ENCODE measurements at regions not wholly inside any gene's neighbourhood (a gene's known extent, or its start where the extent isn't known, plus 50 kb on each side); places are given as distances from the start of the nearest gene placed in this dataset.

DNA sequence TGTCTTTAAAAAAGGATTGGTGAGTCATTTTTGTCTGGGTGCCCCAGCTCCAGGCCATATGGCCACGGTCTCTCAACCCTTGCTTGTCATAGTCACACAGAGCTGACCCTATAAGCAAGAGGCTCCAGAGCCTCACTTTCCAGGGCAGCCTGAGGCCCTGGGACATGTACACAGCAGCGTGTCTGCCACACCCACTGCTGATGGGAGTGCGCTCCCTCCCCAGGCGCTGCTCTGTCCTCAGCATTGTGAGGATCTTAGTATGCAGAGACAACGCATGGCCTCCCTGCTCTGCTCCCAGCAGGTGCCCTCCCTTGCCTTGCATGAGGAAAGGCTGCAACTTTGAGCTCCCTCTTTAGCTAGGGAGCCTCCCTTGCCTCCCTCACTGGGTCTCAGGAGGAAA is 80.8 kb upstream of the CRHR1 start:
- Histone ChIP-seq H3K4me1 (no peaks in the 10 kb centered on the region), H3K27me3 (ENCODE audit: low read depth) (peaks cover 96% of the 10 kb centered on the region), H3K27ac (replicated peaks) (no peak overlapping the region), H3K9me3 (replicated peaks) (no peaks in the 10 kb centered on the region), H3K4me3 (no peak overlapping the region), H3K36me3 (no peaks in the 10 kb centered on the region)
- TF ChIP-seq, protein P1, sequence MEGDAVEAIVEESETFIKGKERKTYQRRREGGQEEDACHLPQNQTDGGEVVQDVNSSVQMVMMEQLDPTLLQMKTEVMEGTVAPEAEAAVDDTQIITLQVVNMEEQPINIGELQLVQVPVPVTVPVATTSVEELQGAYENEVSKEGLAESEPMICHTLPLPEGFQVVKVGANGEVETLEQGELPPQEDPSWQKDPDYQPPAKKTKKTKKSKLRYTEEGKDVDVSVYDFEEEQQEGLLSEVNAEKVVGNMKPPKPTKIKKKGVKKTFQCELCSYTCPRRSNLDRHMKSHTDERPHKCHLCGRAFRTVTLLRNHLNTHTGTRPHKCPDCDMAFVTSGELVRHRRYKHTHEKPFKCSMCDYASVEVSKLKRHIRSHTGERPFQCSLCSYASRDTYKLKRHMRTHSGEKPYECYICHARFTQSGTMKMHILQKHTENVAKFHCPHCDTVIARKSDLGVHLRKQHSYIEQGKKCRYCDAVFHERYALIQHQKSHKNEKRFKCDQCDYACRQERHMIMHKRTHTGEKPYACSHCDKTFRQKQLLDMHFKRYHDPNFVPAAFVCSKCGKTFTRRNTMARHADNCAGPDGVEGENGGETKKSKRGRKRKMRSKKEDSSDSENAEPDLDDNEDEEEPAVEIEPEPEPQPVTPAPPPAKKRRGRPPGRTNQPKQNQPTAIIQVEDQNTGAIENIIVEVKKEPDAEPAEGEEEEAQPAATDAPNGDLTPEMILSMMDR (IDR thresholded peaks at IDR 0.05; ENCODE audit: borderline replicate concordance), result no peak
- DNase-seq, result no peak
- intact Hi-C loops (cut with micrococcal nuclease), result no loop called here

DNA sequence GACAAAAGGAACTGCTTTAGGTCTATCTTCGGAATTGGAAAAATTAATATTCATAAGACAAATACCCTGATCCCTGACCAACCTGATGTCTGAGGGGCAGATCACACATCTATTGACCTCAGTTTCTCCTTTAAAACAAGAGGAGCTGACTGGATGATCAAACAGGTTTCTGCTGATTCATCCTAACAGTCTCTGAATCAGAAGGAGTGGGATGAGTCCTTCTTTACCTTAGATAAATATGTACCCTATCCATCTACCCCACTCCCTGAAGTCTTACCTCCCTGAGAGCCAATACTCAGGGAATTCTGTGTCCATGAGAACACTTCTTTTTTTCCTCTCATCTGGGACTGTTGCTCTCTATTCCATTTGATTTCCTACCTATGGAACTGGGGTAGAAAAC is 80.3 kb upstream of the CRHR1 start:
- Histone ChIP-seq H3K27ac (replicated peaks) (no peak overlapping the region), H3K9me3 (replicated peaks) (no peaks in the 10 kb centered on the region), H3K4me1 (no peaks in the 10 kb centered on the region), H3K4me3 (no peak overlapping the region), H3K27me3 (ENCODE audit: low read depth) (peaks cover 96% of the 10 kb centered on the region), H3K36me3 (no peaks in the 10 kb centered on the region)
- intact Hi-C loops (cut with micrococcal nuclease), result no loop called here
- TF ChIP-seq, protein P1 (IDR thresholded peaks at IDR 0.05; ENCODE audit: borderline replicate concordance), result no peak
- DNase-seq, result no peak

DNA sequence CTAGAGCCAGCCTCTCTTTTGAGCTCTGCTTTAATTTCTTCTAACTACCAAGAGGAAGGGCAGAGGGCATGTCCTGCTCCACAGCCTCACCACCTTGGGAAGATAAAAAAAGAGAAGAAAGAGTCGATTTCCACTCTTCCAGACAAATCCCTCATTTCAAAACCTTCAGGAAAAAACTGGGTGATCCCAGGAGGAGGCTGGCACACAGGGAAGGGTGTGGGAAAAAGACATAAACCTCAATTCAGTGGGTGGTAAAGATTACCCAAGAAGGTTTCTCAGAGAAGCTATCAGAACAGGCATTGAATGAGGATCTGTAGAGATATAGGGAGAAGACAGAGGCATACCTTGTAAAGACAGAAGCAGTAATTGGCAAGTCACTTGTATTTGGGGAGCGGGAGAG is 79.9 kb upstream of the CRHR1 start:
- H3K4me1 ChIP-seq, result no peaks in the 10 kb centered on the region
- intact Hi-C loops (cut with micrococcal nuclease), result no loop called here
- H3K36me3 ChIP-seq, result no peaks in the 10 kb centered on the region
- peaks cover 97% of the 10 kb centered on the region for H3K27me3 ChIP-seq (ENCODE audit: low read depth)
- no peak for DNase-seq
- H3K27ac ChIP-seq (replicated peaks), result no peak overlapping the region
- no peak overlapping the region for H3K4me3 ChIP-seq
- no peaks in the 10 kb centered on the region for H3K9me3 ChIP-seq (replicated peaks)
- TF ChIP-seq, protein P1 (IDR thresholded peaks at IDR 0.05; ENCODE audit: borderline replicate concordance), result no peak

DNA sequence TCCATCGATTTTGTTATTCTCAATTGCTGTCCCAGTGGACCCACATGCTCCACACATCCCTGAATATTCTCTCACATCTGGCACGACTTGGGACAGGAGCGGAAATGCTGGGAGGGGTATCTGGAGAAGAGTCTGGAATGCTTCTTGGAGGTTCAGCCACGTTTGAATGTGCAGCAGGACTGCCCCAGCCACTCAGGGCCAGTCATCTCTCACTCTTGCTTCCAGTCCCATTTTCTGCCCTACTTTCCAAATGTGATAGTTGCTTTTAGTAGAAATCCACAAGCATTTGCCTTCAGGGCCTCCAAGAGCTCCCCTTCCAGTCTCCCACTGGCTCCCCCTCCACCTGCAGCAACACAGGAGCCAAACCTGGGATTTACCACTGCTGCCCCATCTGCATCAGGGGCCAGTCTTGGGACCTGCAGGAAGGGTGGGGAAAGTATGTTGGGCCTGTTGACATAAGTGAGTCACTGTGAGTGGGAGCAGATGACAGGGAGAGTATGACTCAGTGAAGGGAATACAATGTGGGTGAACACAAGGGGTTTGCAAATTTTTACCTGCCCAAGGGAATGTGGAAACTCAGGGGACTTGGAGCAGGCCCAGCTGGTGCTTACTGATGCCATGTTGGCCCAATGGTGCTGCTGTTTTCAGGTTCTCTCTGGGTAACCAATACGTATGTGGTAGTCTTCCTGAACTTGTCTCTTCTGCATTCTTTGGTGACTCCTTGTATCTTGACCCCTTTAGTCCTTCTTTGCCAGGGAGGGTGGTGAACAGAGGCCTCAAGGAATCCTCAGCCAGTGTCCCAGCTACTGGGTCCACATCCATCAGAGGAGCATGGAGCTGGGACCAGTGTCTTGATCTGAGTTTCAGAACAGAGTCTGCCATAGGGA is 78.8 kb upstream of the CRHR1 start:
- Histone ChIP-seq H3K9me3 (replicated peaks) (no peaks in the 10 kb centered on the region), H3K36me3 (no peaks in the 10 kb centered on the region), H3K4me1 (no peaks in the 10 kb centered on the region), H3K27ac (replicated peaks) (no peak overlapping the region), H3K4me3 (no peak overlapping the region), H3K27me3 (ENCODE audit: low read depth) (peaks cover 97% of the 10 kb centered on the region)
- DNase-seq, result no peak
- intact Hi-C loops (cut with micrococcal nuclease), result no loop called here
- TF ChIP-seq, protein P1 (IDR thresholded peaks at IDR 0.05; ENCODE audit: borderline replicate concordance), result no peak

DNA sequence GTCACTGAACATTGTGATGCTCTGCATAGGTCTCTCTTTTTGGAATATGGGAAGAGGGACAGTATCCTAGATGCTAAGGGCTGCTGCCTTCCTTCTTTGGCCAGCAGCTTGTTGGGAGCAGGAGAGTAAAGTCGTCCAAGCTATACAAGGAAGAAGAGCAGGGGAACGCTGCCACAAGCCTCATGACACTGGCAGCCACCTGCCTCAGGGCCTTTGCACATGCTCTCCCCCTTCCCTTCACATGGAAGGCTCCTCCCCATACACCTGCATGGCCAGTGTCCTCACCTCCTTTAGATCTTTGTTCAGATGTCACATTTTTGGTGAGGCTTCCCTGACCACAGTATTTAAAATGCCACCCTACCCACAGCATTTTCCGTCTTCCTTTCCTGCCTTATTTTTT is 78.1 kb upstream of the CRHR1 start:
- peaks cover 97% of the 10 kb centered on the region for H3K27me3 ChIP-seq (ENCODE audit: low read depth)

More for the DNA sequence above, 78.1 kb upstream of the CRHR1 start:
- no peak for DNase-seq
- TF ChIP-seq, protein P1 (IDR thresholded peaks at IDR 0.05; ENCODE audit: borderline replicate concordance), result no peak
- Histone ChIP-seq H3K27ac (replicated peaks) (no peak overlapping the region), H3K4me3 (no peak overlapping the region), H3K9me3 (replicated peaks) (no peaks in the 10 kb centered on the region), H3K36me3 (no peaks in the 10 kb centered on the region), H3K4me1 (no peaks in the 10 kb centered on the region)
- intact Hi-C loops (cut with micrococcal nuclease), result no loop called here

Measured in left ventricle myocardium inferior (tissue), 1 donor.